SK-N-SH (cell line): ENCODE measurements at regions not wholly inside any gene's neighbourhood (a gene's known extent, or its start where the extent isn't known, plus 50 kb on each side); places are given as distances from the start of the nearest gene placed in this dataset.

Experiments
- CHD2 ChIP-seq: fragments of 150-350 bp; IDR thresholded peaks from 2 replicates; pipeline ENCODE4 v1.6.1; 2018; ENCODE audit warnings: low read length; ENCODE audit not compliant: partially characterized antibody
- EP300 ChIP-seq, 2 experiments: IDR thresholded peaks; 2 replicates each; pipeline versions ENCODE4 v1.4.0 to v1.6.1; 2012; ENCODE audit warnings: borderline replicate concordance in 1 of 2, low read depth in 1 of 2, low read length in 1 of 2
- EZH2phosphoT487 ChIP-seq: fragments of 200-600 bp; sonication (generic); IDR thresholded peaks from 2 replicates; pipeline ENCODE4 v1.6.1; 2017; ENCODE audit warnings: low read depth, mixed run types, mild to moderate bottlenecking, antibody characterized with exemption, moderate library complexity, borderline replicate concordance
- RCOR1 ChIP-seq: fragments of 150-350 bp; IDR thresholded peaks from 2 replicates; pipeline ENCODE4 v1.6.1; 2017; ENCODE audit warnings: antibody characterized with exemption, low read length
- TAF1 ChIP-seq: IDR thresholded peaks from 2 replicates; pipeline ENCODE4 v1.6.1; 2012; ENCODE audit warnings: low read depth, mild to moderate bottlenecking, low read length, moderate library complexity, borderline replicate concordance
- TCF12 ChIP-seq: IDR thresholded peaks from 2 replicates; pipeline ENCODE4 v1.4.0; 2012
- TF ChIP-seq, protein P1 (sequence below): IDR thresholded peaks from 2 replicates; pipeline ENCODE4 v1.6.1; 2012; ENCODE audit warnings: mild to moderate bottlenecking, low read depth, low read length, moderate library complexity
- TF ChIP-seq, protein P2 (sequence below): fragments of 200-600 bp; sonication (generic); IDR thresholded peaks from 2 replicates; pipeline ENCODE4 v1.6.1; 2017; ENCODE audit warnings: antibody characterized with exemption, mild to moderate bottlenecking, moderate library complexity

DNA sequence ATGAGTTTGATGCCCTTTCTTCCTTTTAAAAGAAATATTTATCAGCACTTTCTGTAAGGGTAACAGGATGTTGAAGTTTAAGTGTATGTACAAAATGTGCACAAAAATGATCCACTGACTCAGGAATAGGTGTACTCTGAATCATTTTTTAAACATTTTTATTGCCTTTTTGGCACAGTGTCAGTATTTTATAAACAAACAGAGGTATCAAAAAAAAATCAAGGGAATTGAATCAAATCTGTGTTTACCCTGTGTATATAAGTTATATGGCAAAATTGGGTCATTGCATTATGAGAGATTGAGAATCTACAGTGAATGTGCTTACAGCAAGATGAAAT lies 513.9 kb upstream of the NETO1 start:
- TF ChIP-seq, protein P1, sequence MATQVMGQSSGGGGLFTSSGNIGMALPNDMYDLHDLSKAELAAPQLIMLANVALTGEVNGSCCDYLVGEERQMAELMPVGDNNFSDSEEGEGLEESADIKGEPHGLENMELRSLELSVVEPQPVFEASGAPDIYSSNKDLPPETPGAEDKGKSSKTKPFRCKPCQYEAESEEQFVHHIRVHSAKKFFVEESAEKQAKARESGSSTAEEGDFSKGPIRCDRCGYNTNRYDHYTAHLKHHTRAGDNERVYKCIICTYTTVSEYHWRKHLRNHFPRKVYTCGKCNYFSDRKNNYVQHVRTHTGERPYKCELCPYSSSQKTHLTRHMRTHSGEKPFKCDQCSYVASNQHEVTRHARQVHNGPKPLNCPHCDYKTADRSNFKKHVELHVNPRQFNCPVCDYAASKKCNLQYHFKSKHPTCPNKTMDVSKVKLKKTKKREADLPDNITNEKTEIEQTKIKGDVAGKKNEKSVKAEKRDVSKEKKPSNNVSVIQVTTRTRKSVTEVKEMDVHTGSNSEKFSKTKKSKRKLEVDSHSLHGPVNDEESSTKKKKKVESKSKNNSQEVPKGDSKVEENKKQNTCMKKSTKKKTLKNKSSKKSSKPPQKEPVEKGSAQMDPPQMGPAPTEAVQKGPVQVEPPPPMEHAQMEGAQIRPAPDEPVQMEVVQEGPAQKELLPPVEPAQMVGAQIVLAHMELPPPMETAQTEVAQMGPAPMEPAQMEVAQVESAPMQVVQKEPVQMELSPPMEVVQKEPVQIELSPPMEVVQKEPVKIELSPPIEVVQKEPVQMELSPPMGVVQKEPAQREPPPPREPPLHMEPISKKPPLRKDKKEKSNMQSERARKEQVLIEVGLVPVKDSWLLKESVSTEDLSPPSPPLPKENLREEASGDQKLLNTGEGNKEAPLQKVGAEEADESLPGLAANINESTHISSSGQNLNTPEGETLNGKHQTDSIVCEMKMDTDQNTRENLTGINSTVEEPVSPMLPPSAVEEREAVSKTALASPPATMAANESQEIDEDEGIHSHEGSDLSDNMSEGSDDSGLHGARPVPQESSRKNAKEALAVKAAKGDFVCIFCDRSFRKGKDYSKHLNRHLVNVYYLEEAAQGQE: no peak
- TF ChIP-seq EZH2phosphoT487 (no peak), RCOR1 (no peak), TCF12 (no peak), CHD2 (no peak), EP300 (IDR thresholded peaks at IDR 0.05; ENCODE audit: borderline replicate concordance in 1 of 2, low read depth in 1 of 2, low read length in 1 of 2) (no peak), TAF1 (no peak)
- TF ChIP-seq, protein P2, sequence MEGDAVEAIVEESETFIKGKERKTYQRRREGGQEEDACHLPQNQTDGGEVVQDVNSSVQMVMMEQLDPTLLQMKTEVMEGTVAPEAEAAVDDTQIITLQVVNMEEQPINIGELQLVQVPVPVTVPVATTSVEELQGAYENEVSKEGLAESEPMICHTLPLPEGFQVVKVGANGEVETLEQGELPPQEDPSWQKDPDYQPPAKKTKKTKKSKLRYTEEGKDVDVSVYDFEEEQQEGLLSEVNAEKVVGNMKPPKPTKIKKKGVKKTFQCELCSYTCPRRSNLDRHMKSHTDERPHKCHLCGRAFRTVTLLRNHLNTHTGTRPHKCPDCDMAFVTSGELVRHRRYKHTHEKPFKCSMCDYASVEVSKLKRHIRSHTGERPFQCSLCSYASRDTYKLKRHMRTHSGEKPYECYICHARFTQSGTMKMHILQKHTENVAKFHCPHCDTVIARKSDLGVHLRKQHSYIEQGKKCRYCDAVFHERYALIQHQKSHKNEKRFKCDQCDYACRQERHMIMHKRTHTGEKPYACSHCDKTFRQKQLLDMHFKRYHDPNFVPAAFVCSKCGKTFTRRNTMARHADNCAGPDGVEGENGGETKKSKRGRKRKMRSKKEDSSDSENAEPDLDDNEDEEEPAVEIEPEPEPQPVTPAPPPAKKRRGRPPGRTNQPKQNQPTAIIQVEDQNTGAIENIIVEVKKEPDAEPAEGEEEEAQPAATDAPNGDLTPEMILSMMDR: no peak
